Endothelial cell of umbilical vein (primary cell): ENCODE measurements at regions not wholly inside any gene's neighbourhood (a gene's known extent, or its start where the extent isn't known, plus 50 kb on each side); places are given as distances from the start of the nearest gene placed in this dataset.

ENCODE experiments used
- BruUV-seq: library from RNA; stranded (reverse); fragments of 400-500 nt; replicated peaks from 2 replicates; lab custom pipeline; 2021; lab: Mats Ljungman, UMichigan
- CTCF ChIA-PET: fragments of 300-600, 350-600 bp; sonication (Branson Sonifier 250); formaldehyde crosslinking; loops from one replicate; lab custom pipeline; 2021; ENCODE audit warnings: antibody characterized with exemption, inconsistent platforms; lab: Charles Lee
- POLR2A ChIA-PET: fragments of 300-600, 350-600 bp; sonication (Branson Sonifier 250); formaldehyde crosslinking; loops from one replicate; lab custom pipeline; 2021; ENCODE audit warnings: antibody characterized with exemption, inconsistent platforms; lab: Charles Lee
- DNase-seq: peaks from one replicate; pipeline ENCODE4 v3.0.0-alpha.2; 2011; ENCODE audit warnings: low read depth, low spot score
- FAIRE-seq: peaks from 2 replicates; lab custom pipeline; 2011; peaks lifted over from hg19 to GRCh38; lab: Jason Lieb, UNC
- H2AFZ ChIP-seq: 2 replicates; pipeline ENCODE4 v1.6.0; 2012; ENCODE audit warnings: low read depth, low read length, control low read depth, inconsistent platforms
- H3K27ac ChIP-seq: 2 replicates; pipeline ENCODE4 v1.5.1; 2011; ENCODE audit warnings: low read depth, mild to moderate bottlenecking, control low read depth, low read length, moderate library complexity; ENCODE audit not compliant: insufficient read depth
- H3K27me3 ChIP-seq, 2 experiments: 2 replicates each; pipeline versions ENCODE4 v1.6.0 to v1.6.1; 2011; ENCODE audit warnings: low read length in 2 of 2, mixed read lengths in 1 of 2; ENCODE audit not compliant: control insufficient read depth in 2 of 2, insufficient read depth in 2 of 2
- H3K36me3 ChIP-seq, 2 experiments: 2 replicates in 1 of 2; 3 replicates in 1 of 2; pipeline ENCODE4 v1.5.1; 2011; ENCODE audit warnings: low read length in 2 of 2, mild to moderate bottlenecking in 1 of 2, moderate library complexity in 1 of 2; ENCODE audit not compliant: control insufficient read depth in 2 of 2, insufficient read depth in 2 of 2; ENCODE audit errors: extremely low read depth in 1 of 2
- H3K4me1 ChIP-seq: 3 replicates; pipeline ENCODE4 v1.5.1; 2011; ENCODE audit warnings: mild to moderate bottlenecking, low read length; ENCODE audit not compliant: control insufficient read depth, insufficient read depth; ENCODE audit errors: extremely low read depth
- H3K4me2 ChIP-seq: 2 replicates; pipeline ENCODE4 v1.6.1; 2011; ENCODE audit warnings: low read length, control low read depth, mixed read lengths; ENCODE audit not compliant: insufficient read depth
- H3K4me3 ChIP-seq, 3 experiments: fragments of 200-600 bp in 1 of 3; sonication (generic), shearing (Covaris generic) in 1 of 3; replicated peaks in 1 of 3; 2 replicates each; pipeline ENCODE4 v1.5.1; 2011 to 2016; ENCODE audit warnings: control low read depth in 3 of 3, low read length in 3 of 3, mild to moderate bottlenecking in 2 of 3, inconsistent platforms in 1 of 3, low read depth in 1 of 3, moderate library complexity in 1 of 3; ENCODE audit not compliant: insufficient read depth in 1 of 3
- H3K79me2 ChIP-seq: 2 replicates; pipeline ENCODE4 v1.6.0; 2012; ENCODE audit warnings: low read length, inconsistent platforms; ENCODE audit not compliant: control insufficient read depth, insufficient read depth
- H3K9ac ChIP-seq: replicated peaks from 2 replicates; pipeline ENCODE3; 2011; ENCODE audit warnings: low read length, control low read depth; ENCODE audit not compliant: insufficient read depth; ENCODE audit errors: extremely low read depth
- H3K9me1 ChIP-seq: replicated peaks from 3 replicates; pipeline ENCODE4 v1.6.0; 2011; ENCODE audit warnings: mild to moderate bottlenecking, low read length; ENCODE audit not compliant: control insufficient read depth, insufficient read depth; ENCODE audit errors: extremely low read depth
- H3K9me3 ChIP-seq: replicated peaks from 2 replicates; pipeline ENCODE4 v1.5.1; 2012; ENCODE audit warnings: low read length, inconsistent platforms; ENCODE audit not compliant: control insufficient read depth, insufficient read depth
- H4K20me1 ChIP-seq: replicated peaks from 2 replicates; pipeline ENCODE3; 2011; ENCODE audit warnings: mild to moderate bottlenecking, low read length; ENCODE audit not compliant: control insufficient read depth, insufficient read depth; ENCODE audit errors: extremely low read depth
- EZH2 ChIP-seq: IDR thresholded peaks from 2 replicates; pipeline ENCODE4 v1.6.1; 2012; ENCODE audit warnings: borderline replicate concordance, low read depth, mild to moderate bottlenecking, moderate library complexity, low read length, inconsistent platforms; ENCODE audit not compliant: severe bottlenecking
- FOS ChIP-seq: IDR thresholded peaks from 2 replicates; pipeline ENCODE4 v1.6.1; 2011; ENCODE audit warnings: mild to moderate bottlenecking, low read length, moderate library complexity, borderline replicate concordance; ENCODE audit not compliant: insufficient read depth
- GATA2 ChIP-seq: IDR thresholded peaks from 2 replicates; pipeline ENCODE4 v1.7.0; 2011; ENCODE audit warnings: low read depth, mild to moderate bottlenecking, moderate library complexity, mixed read lengths, low read length; ENCODE audit not compliant: insufficient read length, insufficient read depth
- JUN ChIP-seq: IDR thresholded peaks from 2 replicates; pipeline ENCODE4 v1.6.1; 2011; ENCODE audit warnings: borderline replicate concordance, low read depth; ENCODE audit not compliant: insufficient read length, insufficient read depth
- MYC ChIP-seq: IDR thresholded peaks from one replicate; pipeline ENCODE4 v1.6.1; 2011; ENCODE audit warnings: mild to moderate bottlenecking, low read depth, low read length
- POLR2A ChIP-seq: IDR thresholded peaks from 2 replicates; pipeline ENCODE4 v1.6.1; 2012; ENCODE audit warnings: low read depth, mild to moderate bottlenecking, control low read depth, low read length
- POLR2AphosphoS5 ChIP-seq: IDR thresholded peaks from 2 replicates; pipeline ENCODE4 v1.6.1; 2012; ENCODE audit warnings: low read depth, mild to moderate bottlenecking, control low read depth, low read length, moderate library complexity; ENCODE audit not compliant: insufficient read depth
- dilution Hi-C: fragments of 300-500 bp; cut with MboI; formaldehyde crosslinking; loops from one replicate; pipeline ENCODE4 v1.15.0; 2019; ENCODE audit warnings: low sequenced_read_pairs; ENCODE audit not compliant: extremely low pct_ligation_motif_present
- intact Hi-C: fragments of 100-400 bp; cut with micrococcal nuclease; formaldehyde crosslinking; loops from one replicate; pipeline ENCODE4 v1.10.0; 2022
- TF ChIP-seq, protein P1 (sequence below): IDR thresholded peaks from 2 replicates; pipeline ENCODE4 v1.6.1; 2011; ENCODE audit not compliant: insufficient read depth, insufficient read length
- TF ChIP-seq, protein P2 (sequence below), 2 donors: IDR thresholded peaks; 1 replicate in 1 of 2; 2 replicates in 1 of 2; pipeline ENCODE4 v1.5.1; 2011; ENCODE audit warnings: low read length in 2 of 2, mild to moderate bottlenecking in 2 of 2, moderate library complexity in 2 of 2, control low read depth in 1 of 2, inconsistent platforms in 1 of 2, low read depth in 1 of 2; ENCODE audit not compliant: insufficient read depth in 1 of 2; ENCODE audit errors: extremely low read depth in 1 of 2

DNA sequence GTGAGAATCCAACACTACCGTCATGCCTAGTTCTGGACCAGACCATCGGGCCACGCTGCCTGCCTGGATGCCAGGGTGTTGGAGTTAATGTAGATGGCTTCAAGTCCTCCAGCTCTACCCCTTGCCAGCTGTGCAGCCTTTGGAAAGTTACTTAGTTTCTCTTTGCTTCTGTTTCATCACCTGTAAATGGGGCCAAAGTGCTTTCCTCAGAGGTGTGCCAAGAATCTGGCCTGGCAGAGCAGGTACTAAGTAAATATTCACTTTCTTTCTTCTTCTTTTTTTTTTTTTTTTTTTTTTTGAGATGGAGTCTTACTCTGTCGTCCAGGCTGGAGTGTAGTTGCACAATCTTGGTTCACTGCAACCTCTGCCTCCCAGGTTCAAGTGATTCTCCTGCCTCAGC is 159.5 kb upstream of the RPL38 start:
- Histone ChIP-seq H2AFZ (no peak overlapping the region), H3K27me3 (no peaks in the 10 kb centered on the region), H4K20me1 (no peaks in the 10 kb centered on the region), H3K9me1 (no peaks in the 10 kb centered on the region), H3K27ac (no peak overlapping the region), H3K9ac (no peak overlapping the region), H3K4me2 (no peak overlapping the region), H3K79me2 (no peaks in the 10 kb centered on the region), H3K36me3 (no peaks in the 10 kb centered on the region), H3K4me3 (no peak overlapping the region), H3K4me1 (no peaks in the 10 kb centered on the region), H3K9me3 (no peaks in the 10 kb centered on the region)
- FAIRE-seq (no peak), DNase-seq (no peak)
- intact Hi-C loops, result no loop called here
- ChIA-PET CTCF (no interaction called here), POLR2A (no interaction called here)
- BruUV-seq, result no TSS peak
- dilution Hi-C loops, result no loop called here
- TF ChIP-seq FOS (no peak), MYC (no peak), POLR2AphosphoS5 (no peak), GATA2 (no peak), JUN (no peak), POLR2A (no peak), EZH2 (no peak)
- TF ChIP-seq, protein P1, sequence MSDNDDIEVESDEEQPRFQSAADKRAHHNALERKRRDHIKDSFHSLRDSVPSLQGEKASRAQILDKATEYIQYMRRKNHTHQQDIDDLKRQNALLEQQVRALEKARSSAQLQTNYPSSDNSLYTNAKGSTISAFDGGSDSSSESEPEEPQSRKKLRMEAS, result no peak
- TF ChIP-seq, protein P2, sequence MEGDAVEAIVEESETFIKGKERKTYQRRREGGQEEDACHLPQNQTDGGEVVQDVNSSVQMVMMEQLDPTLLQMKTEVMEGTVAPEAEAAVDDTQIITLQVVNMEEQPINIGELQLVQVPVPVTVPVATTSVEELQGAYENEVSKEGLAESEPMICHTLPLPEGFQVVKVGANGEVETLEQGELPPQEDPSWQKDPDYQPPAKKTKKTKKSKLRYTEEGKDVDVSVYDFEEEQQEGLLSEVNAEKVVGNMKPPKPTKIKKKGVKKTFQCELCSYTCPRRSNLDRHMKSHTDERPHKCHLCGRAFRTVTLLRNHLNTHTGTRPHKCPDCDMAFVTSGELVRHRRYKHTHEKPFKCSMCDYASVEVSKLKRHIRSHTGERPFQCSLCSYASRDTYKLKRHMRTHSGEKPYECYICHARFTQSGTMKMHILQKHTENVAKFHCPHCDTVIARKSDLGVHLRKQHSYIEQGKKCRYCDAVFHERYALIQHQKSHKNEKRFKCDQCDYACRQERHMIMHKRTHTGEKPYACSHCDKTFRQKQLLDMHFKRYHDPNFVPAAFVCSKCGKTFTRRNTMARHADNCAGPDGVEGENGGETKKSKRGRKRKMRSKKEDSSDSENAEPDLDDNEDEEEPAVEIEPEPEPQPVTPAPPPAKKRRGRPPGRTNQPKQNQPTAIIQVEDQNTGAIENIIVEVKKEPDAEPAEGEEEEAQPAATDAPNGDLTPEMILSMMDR (IDR thresholded peaks at IDR 0.05; ENCODE audit: extremely low read depth in 1 of 2, insufficient read depth in 1 of 2, low read depth in 1 of 2, low read length in 2 of 2), result no peak
